Activated CD4-positive, alpha-beta T cell treated with anti-CD3 and anti-CD28 coated beads for 48 hours (primary cell): ENCODE measurements at regions not wholly inside any gene's neighbourhood (a gene's known extent, or its start where the extent isn't known, plus 50 kb on each side); places are given as distances from the start of the nearest gene placed in this dataset.

ENCODE experiments used
- DNase-seq: peaks from one replicate; pipeline ENCODE4 v3.0.0-alpha.2; 2020

DNA sequence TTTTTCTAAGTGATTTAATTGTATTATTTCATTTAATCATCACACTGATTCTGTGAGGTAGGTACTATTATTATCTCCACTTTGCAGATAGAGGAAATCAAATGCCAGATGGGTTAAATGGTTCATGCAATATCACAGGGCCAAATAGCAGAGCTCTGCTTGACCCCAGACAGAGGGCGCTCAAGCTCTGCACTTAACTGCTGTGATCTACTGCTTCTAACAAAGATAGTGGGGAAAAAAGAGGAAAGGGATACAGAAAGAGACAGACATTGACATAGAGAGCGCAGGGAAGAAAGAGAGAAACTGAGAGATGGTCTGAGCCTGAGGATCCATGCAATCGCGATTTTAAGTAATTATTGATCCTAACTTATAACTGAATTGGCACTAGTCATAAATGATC is 279.1 kb upstream of the THRB start:
- DNase-seq: peak; percentile 11

DNA sequence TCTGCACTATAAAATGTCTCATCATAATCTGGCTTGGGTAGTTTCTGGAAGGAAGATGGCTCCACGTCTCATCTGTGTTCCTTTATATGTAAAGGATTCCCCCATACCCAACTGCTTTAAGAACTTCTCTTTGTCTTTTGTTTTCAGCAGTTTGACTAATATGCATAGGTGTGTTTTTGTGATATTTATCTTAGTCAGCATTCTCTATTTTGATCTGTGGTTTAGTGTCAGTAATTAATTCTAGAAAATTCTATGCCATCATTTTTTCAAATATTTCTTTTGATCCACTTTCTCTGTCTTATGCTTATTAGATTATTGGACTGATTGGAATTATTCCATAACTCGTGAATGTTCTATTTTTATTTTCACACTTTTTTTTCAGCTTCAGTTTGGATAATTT is 286.3 kb upstream of the THRB start:
- DNase-seq: no peak

DNA sequence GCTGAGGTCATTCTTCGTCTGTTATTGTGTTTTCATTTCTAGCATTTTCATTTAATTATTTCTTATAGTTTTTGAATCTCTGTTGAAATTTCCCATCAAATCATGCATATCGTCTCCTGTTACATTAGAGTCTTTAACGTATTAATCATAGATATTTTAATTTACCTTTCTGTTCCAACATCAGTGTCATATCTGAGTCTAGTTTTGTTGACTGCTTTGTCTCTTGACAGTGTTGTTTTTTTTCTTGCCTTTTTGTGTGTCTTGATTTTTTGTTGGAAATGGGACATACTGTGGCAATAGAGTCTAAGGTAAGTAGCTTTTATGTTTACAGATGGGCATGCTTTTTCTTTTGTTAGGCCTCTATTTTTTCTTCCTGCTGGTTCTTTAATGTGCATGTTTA is 286.8 kb upstream of the THRB start:
- no peak for DNase-seq

DNA sequence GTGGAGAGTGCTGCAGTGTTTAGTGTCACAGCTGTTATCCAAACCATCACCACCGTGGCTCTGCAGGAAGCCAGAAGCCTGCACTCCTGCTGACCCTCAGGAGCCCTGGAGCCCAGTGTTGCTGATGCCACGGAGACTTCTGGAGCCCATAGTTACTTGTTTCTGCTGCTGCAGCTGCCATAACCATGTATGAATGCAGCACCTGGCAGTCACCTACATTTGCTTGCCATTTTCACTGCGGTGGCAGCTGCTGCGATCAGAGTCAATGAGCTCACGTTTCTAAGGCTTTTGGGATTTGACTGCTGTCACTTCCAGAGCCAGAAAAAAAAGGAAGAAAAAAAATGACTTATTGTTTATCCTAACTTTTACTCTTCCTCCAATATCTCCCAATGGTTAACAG is 299.2 kb upstream of the THRB start:
- no peak for DNase-seq

DNA sequence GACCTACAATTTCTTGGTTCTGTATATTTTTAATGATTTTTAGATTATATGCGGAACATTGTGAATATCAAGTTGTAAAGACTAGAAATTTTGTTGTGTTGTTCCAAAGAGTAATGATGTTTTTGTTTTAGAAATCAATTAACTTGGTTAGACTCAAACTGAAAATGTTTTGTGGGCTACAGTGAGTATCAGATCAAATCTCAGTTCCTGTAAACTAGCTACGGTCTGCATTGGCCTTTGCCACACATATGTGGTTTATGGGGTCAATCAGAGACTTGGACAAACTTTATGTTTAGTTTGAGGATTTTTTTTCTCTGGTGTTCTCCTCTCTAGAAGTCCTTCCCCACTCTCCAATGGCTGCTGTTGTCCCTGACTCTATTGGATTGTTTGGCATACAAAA is 308.0 kb upstream of the THRB start:
- no peak for DNase-seq

DNA sequence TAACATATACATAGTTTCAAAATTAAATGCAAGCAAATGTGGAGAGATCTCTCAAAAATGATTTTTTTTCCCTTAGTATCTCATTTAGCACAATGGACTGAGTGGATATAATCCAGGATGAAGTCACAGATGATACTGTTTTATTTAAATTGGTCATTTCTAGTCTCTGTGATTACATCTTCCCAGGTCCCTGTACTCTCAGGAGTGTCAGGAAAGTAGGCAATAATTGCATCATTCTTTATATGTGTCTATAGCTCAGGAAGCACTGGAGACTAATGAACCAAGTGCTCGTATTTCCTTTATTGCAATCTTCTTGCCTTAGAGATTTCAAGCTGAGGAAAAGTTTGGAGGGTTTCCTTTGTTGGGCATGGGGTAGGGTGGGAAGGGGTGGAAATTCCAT is 309.4 kb upstream of the THRB start:
- no peak for DNase-seq

DNA sequence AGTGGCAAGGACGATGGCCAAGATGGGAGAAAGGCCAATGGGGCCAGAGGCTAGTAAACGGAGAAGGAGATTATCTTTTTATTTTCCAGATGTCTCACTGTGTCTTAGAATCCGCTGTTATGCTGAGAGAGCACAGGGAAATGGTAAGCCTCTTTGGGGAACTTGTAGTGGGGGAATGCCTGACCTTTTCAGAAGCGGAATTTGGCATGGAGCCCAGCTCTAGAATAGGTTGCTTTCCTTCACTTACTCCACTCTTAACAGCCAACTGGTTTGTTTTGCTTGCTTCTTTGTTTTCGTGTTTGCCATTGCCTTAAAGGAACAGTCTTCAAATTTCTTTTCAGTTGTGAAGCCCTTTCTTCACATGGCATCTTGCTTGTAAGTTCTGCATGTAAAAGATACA is 316.2 kb upstream of the THRB start:
- no peak for DNase-seq

DNA sequence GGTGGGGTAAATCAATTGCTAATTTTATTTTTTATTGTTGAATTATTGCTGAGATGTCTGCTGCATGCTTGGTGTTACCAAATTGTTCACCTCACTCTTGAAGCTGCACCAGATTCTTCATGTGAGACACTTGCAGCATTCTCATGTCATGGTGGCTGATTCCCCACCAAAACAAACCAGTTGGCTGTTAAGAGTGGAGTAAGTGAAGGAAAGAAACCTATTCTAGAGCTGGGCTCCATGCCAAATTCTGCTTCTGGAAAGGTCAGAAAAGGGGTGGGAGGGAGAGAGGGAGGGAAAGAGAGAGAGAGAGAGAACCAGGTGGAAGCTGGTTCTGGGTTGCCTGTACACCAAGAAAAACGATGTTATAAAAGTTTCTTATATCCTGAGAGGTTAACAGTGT is 317.5 kb upstream of the THRB start:
- no peak for DNase-seq

DNA sequence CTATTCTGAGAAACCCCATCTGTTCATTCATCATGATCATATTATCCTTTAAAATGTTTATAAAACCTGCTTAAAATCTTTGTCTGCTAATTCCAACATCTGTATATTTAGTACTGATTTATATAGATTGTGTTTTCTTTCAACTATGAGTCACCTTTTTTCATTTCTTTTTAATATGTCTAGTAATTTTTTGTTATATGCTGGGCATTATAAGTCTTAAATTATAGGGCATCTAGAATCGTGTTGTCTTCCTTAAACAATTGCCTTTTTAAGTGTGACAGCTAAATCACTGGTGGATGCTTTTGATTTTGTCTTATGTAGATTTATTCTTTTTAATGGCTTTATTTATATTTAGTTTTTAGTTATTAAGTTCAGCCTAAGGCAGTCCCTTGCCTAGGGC is 323.4 kb upstream of the THRB start:
- DNase-seq: no peak

DNA sequence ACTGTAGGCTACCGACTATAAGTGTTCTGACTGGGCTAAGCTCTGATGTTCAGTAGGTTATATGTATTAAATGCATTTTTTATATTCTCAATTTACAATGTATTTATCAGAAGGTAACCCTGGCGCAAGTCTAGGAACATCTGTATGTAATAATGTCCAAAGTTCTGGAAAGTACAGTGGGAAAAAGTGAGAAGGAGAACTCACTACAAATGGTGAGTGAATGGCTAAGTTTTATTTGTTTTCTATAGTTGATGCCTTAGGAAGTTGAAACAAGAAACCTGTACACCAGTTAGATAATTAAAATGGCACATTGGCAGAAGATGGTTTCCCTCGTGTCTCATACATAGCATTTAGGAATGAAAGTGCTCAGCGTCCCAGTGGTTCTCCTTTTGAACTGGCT is 333.4 kb upstream of the THRB start:
- DNase-seq: no peak

DNA sequence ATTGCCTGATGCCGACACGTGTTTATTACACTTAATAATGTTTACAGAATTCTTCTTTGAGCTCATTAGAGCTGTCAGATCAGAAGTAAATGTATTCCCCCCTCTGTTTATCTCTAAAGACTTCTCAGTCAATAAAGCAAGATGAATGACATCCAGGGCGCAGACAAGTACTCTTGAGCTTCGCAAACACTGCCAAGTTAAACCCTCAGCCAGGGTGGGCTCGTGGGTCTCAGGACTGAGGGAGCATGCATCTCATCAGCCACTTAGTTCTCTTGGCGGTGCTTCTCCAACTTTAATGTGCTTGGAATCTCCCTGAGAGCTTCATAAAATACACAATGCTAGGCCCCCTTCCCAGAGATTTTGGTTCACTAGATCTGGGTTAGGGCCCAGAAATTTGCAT is 333.9 kb upstream of the THRB start:
- DNase-seq: no peak

DNA sequence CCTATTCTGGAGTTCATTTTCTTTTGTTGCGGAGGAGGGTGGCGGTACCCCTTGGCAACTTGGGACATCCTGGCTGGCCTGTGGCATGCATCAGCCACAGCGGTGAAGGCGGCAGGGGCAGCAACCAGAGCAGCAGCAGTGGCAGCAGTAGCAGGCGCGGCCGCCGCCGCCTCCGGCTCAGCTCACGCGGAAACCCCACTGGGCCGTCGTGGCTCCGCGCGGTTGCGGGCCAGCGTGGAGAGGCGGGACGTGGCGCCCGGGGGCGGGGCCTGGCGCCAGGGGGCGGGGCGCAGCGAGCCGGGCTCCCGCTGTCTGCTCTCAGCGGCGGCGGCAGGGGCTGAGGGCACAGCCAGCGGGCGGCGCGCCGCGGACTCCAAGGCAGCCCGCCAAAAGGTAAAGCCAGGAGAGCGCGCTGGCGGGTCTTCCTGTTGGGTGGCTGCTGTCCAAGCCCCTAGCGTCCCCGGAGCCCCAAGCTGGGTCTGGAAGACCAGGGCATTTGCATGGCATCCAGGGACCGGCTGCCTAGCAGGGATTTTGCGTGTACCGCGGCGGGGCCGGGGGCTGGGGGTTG is 334.4 kb upstream of the THRB start:
- DNase-seq: no peak

DNA sequence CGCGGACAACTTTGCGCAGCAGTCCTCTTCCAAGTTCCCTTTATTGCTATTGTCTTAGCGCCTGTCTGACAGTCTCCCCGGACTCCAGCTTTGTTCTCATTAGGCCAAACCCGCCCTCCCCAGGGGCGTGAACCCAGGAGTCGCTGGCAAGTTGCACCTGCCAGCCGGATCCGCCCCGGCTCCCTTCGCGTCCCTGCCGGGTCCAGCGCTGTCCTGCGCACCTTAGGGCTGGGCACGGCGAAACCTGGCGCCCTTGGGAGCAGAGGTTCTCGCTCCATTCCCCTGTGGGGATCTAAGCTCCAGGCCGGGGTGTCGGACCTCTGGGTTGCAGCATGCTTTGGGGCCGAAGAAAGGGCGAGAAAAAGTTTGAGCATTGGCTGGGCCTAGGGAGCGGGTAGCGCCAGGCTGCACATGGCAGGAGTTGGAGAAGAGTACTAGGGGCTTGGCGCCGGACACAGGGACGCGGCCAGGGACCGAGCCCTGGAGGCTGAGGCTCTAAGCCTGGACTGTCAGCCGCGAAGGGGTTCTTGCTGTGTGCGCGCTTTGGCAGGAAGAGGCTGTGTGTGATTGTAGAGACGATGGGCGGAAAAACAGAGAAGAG is 335.1 kb upstream of the THRB start:
- DNase-seq: no peak

DNA sequence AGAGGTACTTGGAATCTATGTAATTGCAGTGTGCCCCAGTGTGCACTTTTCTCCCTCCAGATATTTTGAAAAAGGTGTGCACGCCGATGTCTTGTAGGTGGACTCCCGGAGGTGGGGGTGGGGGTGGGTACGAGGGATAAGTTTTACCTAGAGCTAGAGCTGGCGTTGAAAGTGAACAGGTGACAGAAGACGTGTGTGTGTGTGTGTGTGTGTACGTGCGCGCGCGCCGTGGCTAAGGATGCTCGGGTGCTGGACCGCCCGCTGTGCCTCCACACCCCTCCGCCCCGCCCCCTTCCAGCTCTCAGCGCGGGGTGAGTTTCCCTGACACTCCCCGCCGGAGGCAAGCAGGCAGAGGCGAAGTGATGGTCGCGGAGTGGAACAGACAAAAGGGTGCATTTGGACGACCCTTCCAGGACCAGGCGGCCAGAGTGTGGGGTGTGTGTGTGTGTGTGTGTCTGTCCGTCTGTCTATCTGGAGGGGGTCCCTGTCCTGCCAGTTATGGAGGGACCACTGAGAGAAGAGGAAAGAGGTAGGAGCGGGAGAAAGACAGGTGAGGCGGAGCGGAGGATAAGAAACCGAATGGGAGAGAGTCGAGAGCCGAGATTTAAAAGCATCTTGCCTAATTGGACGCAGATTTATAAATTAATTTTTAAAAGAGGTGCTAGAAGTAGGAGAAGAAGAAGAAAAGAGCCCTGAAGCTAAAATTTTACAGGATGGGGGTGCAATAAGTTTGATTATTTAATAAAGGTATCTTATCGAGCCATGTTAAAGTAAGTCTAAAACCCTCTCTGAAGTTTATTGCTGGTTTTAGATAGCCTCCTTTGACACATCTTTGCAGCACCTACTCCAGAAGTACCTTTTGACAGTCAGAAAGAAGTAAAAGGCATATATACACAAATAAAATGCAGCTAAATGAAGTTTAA is 335.8 kb upstream of the THRB start:
- no peak for DNase-seq

DNA sequence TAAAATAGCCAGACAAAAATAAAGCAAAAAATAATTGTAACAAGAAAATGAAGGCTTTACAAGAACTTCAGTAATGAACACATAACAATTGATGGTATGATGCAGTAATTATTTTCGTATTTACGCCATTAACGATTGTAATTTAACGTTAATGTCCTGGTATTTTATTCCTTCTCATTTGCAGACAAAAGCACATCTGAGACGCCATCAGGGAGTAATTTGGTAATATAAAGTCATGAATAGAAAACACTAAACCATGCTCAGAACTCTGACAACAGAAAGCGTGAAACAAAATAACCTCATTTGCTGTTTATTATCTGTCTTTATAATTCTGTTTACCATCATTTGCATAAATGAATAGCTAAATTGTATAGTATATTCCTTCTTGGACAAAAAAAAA is 336.6 kb upstream of the THRB start:
- no peak for DNase-seq

DNA sequence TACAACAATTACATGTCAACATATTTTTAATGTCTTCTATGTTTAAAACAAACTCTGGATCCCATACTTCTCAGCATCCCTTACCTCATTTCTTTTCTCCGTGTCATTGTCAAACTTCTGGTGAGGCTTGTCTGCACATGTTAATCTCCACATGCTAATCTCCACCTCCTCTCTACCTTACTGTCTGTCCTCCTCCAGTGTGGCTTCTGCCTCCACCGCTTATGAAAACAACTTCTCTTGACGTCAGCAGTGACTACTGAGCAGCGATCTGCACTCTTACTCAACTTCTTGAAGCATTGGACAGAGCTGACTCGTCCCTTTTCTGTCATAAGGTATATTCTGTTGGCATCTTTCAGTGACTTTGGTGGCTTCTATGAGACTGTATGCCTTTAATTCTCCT is 338.2 kb upstream of the THRB start:
- no peak for DNase-seq

DNA sequence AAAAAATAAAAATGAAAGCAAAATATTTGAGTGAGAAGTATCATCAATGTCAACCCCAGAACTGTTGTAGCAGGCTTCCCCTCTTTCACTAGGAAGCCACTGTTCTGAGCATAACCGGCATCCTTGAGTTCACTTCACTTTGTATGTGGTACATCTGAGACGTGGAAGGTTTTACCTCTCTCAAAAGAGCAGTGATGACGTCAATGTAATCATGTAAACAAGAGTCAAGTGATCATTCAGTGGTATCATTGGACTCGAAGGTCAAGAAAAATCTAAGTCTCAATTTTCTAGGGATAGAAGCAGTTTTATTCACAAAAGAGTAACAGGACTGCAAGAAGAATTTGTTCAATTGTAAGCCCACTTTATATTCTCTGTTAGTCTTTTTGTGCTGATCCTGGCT is 339.8 kb upstream of the THRB start:
- DNase-seq: no peak

DNA sequence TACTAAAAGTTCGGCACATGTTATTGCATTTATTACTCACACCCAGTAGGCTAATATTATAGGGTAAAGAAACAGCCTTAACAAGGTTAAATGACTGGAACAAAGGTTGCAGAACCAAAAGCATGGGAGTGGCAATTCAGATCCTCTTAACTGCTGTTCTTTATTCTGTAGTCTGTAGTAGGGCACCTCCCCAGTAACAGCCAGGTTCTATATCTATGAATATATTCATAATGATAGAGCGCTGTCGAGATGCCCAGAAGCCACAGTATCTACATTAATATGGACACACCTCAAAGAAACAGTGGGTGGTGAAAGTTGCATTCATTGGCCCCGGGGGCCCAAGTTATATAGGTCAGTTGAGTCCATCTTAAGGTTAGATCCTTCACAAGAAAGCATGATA is 340.9 kb upstream of the THRB start:
- DNase-seq: no peak

DNA sequence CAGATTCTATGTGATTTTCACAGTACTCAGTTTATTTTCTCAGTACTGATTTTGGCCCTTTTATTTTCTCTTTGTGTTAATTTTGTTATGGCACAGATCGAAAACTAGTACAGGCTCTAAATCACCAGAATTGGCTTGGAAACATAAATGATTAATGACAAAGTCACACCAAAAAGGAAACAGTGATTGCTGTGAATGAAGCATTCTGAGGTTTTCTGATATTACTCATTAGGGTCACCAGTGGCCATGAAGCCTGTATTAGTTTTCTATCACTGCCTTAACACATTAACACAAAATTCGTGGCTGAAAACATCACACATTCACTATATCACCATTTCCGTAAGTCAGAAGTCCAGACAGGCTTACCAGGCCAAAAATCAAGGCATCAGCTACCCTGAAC is 343.0 kb upstream of the THRB start:
- DNase-seq: no peak

DNA sequence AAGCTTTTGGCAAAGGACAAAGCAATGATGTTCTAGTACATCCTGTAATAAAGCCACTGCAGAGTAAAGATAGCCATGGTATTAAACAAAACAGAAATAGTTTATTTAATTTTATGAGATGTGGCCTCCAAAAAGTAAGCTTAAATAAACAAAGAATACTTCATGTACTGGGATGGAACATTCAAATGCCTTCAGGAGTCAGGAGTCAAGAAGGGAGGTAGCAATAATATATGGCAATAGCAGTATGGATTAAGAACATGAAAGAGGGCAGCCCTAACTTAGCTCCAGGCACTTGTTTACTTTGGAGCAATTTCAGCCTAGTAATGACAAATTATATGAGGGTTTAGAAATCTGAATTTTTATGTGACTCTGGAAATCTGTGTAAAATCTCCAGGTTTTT is 343.9 kb upstream of the THRB start:
- no peak for DNase-seq

DNA sequence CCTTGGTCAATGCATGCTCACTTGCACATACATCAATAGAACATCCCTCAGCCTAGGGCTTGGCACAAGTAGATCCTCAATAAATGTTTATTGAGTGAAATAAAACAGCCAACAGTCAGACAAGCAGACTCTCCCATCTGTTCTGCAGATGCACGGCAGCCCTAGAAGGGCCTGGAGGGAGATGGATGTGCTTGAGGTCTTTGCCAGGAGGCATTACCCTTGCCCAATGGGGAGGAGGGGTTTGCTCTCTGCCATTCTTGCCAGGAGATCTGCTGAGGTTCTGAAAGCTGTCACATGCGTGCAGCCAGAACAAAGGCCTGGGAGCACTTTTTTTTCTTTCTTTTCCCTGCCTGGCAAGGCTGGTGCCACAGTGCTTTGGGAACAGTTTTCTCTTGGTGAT is 349.3 kb upstream of the THRB start:
- no peak for DNase-seq

DNA sequence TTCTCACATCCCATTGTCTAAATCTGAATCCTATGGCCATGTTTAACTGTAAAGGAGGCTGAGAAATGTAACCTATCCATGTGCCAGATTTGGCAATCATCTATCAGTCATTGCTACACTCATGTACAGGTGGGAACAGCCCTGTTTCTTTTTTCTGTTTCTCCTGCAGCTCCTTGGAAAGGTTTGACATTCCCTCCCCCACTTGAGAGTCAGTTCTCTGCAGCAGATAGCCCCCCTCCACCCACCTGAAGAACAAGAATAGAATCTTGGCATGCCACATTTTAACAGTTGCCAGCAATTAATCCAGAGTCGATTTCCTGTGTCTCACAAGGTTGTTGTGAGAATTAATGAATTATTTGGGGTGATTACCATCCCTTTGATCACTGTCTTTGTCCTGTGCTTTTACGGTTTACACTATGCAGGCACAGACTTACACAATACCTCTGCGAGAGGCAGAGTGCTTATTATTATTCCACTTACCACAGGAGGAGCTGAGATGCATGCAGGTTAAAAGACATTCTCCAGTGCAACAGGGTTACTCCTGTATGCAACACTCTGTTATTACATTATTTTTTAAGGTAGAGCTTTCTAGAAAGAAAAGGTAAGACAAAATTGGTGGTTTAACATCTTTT is 351.0 kb upstream of the THRB start:
- no peak for DNase-seq

DNA sequence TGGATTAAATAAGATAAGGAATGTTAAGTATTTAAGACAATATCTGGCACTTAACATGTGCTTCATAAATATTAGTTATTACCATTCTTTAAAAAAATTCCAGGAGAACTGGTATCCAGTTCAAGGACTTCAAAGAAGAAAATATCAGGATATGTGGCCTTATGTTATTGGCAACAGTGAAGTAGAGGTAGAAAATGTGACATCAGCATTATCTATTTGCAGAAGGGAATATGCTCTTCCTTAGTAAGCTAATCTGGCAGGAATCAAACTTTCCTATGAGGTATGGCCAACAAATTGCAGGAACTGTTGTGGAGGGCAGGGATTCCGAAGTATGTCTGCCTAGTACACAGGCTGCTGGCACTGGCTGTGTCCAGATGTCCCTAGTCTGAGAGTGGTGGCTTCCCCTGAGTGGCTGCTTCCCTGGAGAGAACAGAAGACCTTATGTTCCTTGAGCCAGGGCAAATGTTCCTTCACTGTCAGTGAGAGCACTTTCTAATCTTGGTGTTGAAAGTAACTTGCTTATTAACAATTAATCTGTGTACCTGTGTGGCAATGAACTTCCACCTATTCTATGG is 351.7 kb upstream of the THRB start:
- DNase-seq: no peak

DNA sequence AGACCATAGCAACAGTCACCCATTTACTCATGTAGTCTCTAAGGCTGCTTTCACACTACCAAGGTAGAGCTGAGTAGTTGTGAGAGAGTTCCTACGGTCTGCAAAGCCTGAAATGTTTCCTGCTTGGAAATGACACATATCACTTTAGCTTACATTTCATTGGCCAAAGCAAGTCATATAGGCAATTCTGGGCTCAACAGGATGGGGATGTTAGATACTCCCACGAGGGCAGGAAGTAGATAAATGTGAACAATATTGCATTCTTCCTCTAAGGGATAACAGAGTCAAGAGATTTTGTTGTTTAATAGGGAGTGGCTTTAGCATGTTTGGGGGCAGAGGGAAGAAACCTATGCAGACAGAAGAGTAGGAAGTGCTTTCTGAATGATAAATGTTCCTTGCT is 355.6 kb upstream of the THRB start:
- no peak for DNase-seq
